SK-MEL-5 (cell line): ENCODE measurements at regions not wholly inside any gene's neighbourhood (a gene's known extent, or its start where the extent isn't known, plus 50 kb on each side); places are given as distances from the start of the nearest gene placed in this dataset.
"Not testable (repeated sequence)": the region's sequence is repeated elsewhere in the genome, so short reads cannot be mapped to it uniquely, and the experiment has no call there.

Experiments
- DNase-seq: peaks from one replicate; pipeline ENCODE4 v3.0.0-alpha.2; 2016; ENCODE audit warnings: low read depth, low spot score
- in situ Hi-C: cut with HindIII; loops from 2 replicates; pipeline ENCODE4 v1.10.0; 2016; ENCODE audit warnings: low sequenced_read_pairs, high pct_unique_total_duplicates, low pct_unique_long_range_greater_than_20kb

DNA sequence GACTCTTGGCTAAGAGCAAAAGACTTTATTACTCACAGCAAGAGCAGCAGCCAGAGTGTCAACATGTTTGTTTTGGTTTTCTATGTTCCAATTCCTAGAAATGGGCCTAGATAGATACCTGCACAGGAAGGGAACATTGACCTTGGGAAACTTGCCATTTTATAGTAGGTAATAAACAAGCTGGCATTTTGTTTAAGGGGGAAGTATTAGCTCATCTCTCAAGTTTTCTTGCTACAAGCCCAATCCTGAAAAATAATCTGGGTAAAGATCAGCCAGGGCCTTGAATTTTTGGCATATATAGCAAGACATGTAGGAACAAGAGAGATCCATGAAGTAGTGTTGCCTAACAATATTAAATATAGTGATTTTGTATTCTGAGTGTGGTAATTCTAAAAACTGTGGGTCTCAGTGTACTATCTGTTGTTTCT, 51.4 kb upstream of the RGL1 start:
- in situ Hi-C loops = no loop called here
- DNase-seq = no peak

DNA sequence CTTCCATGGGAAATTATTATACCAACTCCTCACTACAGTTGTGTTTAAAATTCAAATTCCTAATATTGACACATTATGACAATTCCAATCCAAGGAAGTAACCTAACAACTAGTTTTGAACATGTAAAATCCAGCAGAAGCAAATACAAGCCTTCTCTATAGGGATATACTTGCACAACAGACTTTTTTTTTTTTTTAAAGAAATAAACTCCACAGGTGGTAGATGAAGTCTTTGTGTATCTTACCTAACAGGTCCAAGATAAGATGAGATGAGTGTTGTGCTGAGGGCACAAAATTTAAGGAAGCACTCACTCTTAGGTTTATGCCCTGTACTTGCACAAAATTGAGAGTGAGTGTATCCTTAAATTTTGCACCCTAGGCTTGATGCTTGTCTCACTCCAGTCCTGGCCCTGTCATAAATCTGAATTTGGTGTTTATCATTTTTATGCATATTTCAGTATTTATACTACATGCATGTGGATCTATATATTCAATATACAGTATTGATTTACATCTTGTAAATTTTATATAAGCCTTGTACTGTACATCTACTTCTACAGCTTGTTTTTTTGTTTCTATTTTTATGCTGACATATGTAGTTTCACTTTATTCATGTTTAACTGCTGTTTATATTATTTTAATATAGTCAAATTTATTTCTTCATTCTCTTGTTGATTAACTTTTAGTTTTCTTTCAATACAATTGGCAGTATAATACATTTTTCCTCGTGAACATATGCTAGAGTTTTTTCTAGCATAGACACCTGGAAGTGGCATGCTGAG, 60.6 kb upstream of the RGL1 start:
- in situ Hi-C loops = no loop called here
- DNase-seq = no peak

DNA sequence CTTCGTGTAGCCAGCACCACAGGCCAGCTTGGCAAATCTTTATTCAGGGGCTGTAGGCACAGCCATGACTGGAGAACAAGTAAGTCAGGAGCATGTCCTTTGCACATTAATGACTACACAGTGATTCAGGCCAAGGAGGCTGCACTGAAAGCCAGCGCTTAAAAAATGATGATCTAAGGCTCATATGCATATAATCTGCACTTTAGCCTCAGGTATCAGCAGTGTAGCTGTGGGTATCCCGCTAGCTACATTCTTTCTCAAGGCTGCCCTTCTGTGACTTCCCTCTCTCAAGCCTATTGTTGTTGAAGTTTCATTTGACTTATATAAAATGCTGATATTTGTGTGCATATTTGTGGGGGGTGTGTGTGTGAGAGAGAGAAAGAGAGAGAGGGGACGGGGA, 62.6 kb upstream of the RGL1 start:
- in situ Hi-C loops = no loop called here
- DNase-seq = no peak

DNA sequence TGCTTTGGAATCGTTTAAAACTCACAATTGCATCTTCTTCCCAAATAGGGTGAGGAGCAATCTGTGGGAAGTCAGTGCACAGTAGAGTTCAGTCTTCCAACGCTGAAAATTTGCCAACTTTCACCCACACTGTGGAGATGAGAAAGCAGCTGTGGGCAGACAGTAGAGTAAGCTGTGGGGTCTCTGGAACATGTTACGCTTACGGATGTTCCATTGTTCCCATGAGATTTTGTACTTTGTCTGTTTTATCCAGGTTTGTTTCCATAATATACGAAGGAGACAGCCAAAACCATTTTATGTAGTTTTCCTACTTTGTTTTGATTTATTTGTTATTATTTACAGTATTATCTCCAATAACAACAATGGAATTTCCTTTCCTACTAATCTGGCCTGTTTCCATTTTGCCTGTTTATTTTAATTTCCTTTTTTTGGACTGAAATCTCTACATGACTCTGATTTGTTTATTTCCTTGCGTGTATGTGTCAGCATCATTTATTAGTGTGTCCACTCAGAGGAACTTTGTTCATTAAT, 65.1 kb upstream of the RGL1 start:
- in situ Hi-C loops = no loop called here
- no peak for DNase-seq

DNA sequence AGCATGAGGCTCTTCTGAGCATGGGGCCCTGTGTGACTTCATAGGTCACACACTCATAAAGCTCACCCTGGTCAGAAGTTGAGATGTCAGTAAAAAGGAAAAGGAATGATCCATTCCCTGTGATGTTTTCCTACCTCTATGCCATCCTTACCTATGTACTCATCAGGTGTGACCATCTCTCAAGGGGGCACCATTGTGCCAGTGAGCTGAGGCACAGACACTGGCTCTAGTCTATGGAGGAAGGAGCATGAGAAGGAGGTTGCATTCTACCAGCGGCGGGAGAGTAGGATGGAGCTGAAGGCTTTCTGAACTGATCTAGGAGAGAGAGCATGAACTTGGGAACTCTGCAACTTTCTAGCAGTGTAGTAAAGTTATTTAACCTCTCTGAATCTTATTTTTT, 65.8 kb upstream of the RGL1 start:
- in situ Hi-C loops = no loop called here
- DNase-seq = no peak

DNA sequence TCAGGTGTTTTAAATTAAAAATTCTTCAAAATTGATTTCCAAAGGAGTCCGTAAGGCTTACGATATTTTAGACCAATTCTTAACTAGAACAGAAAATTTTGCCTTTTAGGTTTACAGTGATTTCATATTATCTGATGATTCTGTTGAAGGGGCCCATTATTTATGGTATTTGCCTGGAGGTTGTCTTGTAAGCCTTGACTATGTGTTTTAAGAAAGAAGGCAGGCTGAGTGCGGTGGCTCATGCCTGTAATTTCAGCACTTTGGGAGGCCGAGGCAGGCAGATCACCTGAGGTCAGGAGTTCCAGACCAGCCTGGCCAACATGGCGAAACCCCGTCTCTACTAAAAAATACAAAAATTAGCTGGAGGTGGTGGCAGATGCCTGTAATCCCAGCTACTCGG, 67.0 kb upstream of the RGL1 start:
- in situ Hi-C loops, DNase-seq: not testable (repeated sequence)

DNA sequence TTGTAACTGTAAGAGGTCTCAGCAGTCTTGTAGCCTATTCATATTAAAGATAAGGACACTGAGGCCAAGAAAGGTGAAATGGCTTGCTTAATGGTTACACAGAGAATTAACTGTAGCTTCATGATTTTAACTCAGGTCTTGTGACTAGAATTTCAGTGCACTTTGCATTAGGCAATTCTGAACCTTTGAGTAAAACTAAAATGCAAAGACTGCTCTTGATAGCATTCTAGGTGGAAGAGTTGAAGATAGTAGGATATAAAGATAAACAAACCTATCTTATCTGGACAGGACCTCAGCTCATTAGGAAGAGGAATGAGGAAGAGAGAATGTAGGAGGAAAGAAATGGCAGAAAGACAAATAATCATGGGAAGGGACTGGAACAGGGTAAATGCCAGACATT, 68.6 kb upstream of the RGL1 start:
- no peak for DNase-seq
- in situ Hi-C loops = no loop called here

DNA sequence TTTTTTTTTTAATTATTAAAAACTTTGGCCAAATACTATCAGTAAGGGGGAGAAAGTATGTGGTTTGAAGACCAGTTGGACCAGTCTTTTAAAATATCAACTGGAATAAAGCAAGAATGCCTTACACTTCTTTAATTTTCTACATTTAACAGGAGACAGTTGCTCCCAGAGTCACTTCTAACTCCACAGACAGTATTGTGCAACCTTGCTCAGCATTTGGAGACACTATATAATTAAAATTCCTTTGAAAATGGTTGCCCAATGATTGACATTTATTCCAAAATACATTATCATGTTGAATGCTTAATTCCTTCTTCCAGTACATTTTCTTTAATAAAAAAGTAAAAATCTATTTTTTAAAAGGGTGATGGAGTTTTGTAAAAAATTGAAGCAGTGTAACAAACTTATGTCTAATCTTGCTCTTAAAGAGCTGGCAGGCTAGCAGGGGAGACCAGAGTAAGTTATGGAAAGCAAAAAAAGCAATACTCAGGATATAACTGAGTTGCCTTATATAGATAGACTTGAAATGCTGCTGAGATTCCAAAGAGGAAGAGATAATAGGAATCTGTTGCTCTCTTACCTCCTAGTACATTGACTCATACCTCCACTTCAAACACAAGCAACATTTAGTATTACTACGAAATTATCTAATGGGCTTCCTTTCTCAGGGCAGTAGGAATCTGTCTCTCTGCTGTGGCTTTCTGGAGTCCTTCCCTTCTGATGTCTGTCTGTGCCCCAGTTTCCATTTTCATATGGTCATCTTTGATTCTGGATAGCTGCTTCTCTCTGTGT, 69.7 kb upstream of the RGL1 start:
- DNase-seq = no peak
- in situ Hi-C loops = no loop called here

DNA sequence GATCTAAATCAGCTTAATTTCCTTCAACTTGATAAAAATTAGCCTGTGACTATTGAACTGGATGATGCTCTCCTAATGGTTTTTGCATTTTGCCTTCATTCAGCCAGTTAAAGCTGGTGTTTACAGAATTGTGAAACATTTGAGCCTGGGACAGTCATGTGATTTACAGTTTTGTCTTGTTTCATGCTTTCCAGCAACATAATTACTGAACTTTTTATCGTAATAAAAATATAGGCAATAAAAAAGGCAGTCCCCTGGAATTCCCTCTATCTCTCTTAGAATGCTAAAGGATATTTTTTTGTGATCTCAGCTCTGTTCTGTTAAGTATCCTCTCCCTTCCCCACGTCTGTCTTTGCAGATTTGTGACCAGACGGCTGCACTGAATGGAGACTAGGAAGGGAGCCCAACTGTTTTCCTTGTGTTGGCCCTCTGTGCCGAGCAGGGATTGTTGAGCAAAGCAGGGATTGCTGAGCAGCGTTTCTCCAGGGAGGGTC, 70.3 kb upstream of the RGL1 start:
- in situ Hi-C loops = no loop called here
- DNase-seq = no peak

DNA sequence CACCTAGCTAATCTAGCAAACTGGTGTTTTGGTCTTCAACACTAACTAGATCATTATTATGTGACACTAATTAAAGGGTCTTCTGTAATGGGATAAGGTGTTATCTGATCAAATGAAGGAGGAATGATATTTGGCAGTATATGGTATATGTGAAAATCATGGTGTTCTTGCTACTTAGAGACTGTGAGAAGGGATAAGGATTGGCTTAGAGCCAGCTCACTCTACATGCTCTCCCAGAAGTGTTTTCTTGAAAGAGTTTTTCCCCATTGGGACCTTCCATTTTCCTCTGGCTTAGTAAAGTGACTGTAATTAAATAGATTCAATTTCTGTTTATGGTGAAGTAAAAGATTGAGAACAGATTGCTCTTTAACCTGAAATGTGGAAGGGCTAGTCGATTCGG, 71.2 kb upstream of the RGL1 start:
- DNase-seq = no peak
- in situ Hi-C loops = no loop called here

DNA sequence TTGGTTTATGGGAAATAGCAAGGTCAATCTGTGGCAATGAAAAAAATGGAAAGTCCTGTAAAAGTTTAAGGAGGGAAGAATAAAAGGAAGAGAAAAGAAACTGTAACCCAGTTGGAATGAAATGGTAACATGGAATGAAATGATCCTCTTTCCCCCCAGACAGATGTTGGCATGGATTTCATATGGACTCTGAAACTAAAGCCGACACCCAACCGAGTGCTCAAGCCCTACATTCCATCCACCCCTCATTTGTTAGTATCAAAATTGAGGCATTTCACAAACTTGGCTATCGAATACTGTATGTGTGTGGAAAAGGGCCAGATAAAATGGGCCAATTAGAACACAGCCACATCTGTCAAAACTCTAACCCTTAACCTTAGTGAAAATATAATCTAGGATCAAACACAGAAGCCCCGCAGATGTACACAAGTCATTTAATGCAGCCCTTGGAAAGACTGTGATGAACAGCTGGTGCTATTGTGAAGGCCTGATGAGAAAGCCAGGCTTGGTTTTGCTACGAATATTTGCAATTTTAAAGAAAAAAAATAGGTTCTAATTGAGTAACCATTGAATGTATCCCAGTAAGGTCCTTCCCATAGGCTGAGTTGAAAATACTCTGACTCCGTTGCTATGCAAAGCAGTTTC, 72.6 kb upstream of the RGL1 start:
- in situ Hi-C loops = no loop called here
- DNase-seq = no peak

DNA sequence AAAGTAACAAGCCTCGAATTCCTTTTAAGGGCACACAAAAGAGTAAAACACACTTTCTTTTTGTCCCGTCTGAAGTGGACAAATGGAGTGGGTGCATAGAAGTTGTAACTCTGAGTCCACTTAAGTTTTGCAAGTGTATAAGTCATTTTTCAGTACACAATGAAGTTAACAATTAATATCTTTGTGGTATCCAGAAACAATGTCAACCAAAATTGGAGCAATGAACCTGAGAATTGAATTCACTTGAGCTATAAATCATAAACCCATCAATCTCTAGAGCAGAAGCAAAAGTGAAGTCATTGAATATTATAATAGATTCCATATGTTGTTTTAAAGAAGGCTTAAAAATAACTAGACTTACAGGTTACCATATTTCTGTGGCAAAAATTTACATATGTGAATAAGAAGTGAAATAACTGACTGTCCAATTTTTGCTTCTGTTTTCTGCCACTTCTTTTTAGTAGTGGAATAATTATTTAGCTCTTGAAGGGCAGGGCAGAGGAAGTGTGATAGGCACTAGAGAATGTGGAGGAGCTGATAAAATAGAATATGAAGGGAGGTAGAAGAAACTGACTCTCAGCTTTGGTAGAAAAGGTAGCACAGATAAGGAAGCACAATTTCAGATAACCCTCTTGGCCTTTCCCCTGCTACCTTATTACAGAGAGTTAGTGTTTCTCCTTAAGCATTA, 73.9 kb upstream of the RGL1 start:
- in situ Hi-C loops = no loop called here

DNA sequence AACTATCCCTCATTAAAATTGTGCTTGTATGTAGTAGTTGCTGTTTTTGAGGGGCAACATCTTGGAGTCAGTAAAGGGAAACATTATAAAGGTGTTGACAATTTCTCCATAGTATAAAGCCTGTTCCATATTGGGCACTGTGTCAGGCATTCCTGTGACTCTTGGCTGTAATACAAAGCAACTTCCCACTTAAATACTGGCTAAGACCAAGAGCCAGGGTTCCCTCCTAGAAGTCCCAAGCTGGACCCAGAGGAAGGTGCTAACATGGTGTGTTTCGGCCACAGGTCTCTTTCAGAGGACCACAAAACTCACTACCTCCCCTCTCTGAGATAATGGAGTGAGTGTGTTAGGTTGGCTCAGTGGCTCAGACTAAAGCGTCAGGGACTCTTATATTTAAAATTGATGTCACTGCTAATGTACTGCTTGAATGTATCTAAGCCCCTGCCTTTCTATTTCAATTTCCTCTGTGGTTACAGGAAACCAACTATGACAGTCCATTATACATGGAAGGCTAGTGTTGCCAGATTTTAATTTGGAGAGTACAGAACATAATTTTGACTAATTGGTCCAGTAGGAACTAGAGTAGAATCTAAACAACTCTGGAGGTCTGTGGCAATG, 74.7 kb upstream of the RGL1 start:
- no peak for DNase-seq
- in situ Hi-C loops = no loop called here

More for the DNA sequence above, 73.9 kb upstream of the RGL1 start:
- DNase-seq = no peak

DNA sequence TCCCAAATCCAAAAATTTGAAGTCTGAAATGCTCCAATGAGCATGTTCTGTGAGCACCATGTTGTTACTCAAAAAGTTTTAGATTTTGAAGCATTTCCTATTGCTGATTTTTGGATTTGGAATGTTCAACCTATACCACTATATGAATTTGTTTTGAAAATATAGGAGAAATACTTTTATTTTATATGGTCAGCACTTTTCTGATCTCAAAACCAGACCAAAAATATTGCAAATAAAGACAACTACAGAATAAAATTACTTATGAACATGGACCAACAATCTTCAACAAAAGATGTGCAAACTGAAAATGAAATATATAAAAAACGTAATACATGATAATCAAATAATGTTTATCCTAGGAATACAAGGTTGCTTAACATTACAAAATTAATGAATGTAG, 73.7 kb upstream of the APOBEC4 start:
- in situ Hi-C loops = no loop called here
- DNase-seq = no peak

DNA sequence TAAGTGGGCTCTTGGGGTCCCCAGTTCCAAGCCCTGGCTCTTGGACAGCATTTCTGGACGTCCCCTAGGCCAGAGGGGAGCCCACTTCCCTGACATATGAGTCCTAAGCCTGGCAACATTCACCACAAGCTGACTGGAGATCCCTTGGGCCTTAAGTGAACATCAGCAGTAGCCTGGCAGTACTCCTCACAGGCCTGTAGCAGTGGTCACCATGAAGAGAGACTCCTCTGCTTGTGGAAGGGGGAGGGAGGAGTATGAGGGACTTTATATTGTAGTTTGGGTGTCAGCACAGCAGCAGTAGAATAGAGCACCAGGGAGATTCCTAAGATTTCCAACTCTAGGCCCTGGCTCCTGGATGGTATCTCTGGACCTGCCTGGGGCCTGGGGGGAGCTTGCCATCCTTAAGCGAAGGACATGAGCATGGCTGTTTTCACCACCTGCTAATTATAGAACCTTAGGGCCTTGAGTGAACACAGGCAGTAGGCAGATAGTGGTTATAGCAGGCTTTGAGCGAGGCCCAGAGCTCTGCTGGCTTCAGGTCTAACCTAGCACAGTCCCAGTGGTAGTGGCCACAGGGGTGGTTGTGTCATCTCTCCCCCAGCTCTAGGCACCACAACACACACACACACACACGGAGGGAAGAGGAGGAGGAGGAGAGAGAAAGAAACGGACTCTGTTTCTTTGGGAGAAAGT, 71.4 kb upstream of the APOBEC4 start:
- DNase-seq = no peak
- in situ Hi-C loops = no loop called here

DNA sequence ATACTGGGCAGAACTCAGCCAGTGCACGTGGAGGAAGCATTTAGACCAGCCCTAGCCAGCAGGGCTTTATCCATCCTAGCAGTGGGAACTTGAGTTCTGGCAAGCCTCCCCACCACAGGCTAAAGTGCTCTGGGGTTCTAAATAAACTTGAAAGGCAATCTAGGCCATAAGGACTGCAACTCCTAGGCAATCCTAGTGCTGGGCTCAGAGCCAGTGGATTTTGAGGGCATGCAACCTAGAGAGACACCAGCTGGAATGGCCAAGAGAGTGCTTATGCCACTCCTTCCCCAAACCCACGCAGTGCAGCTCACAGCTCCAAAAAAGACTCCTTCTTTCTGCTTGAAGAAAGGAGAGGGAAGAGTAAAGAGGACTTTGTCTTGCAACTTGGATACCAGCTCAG, 70.5 kb upstream of the APOBEC4 start:
- no peak for DNase-seq
- in situ Hi-C loops = no loop called here

DNA sequence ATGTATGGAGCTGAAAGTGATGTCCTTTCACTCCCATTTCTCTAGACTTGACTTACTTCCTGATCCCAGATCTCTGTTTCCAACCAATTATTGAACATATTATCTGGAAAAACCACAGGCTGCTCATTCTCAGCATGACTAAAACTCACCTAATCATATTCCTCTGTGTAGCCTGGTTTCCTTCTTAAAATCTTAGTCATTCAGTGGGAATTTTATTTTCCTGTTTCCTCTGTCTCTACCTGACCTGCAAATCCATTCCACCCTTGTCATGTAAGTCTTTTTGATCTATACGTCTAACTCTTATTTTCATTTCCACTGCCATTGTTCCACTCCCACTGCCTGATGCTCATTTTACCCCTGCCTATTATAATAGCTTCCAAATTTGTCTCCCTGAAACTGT, 67.9 kb upstream of the APOBEC4 start:
- no peak for DNase-seq
- in situ Hi-C loops = no loop called here
